SK-N-SH treated with all-trans-retinoic acid at 6 μM for 48 hours (cell line): ENCODE measurements at regions not wholly inside any gene's neighbourhood (a gene's known extent, or its start where the extent isn't known, plus 50 kb on each side); places are given as distances from the start of the nearest gene placed in this dataset.

ENCODE experiments used
- ATAC-seq: fragments of 200-7000 bp; cut with Tn5 transposase; 3 replicates; pipeline ENCODE4 v1.9.1; 2020; ENCODE audit warnings: mild to moderate bottlenecking, moderate library complexity
- ARNTL ChIP-seq: fragments of 450-650 bp; formaldehyde crosslinking; IDR thresholded peaks from 2 replicates; pipeline ENCODE4 v1.5.0; 2020; ENCODE audit warnings: low read depth, mild to moderate bottlenecking, moderate library complexity, borderline replicate concordance
- BACH2 ChIP-seq: fragments of 250-450 bp; sonication (Bioruptor Pico); IDR thresholded peaks from 2 replicates; pipeline ENCODE4 v1.9.0; 2021; ENCODE audit warnings: mild to moderate bottlenecking, borderline replicate concordance
- CREB5 ChIP-seq: fragments of 250-450 bp; sonication (Bioruptor Pico); IDR thresholded peaks from 2 replicates; pipeline ENCODE4 v1.5.1; 2020; ENCODE audit warnings: low read depth, mild to moderate bottlenecking, moderate library complexity
- CSDC2 ChIP-seq: fragments of 250-450 bp; sonication (Bioruptor Pico); IDR thresholded peaks from 2 replicates; pipeline ENCODE4 v1.5.0; 2020; ENCODE audit warnings: mild to moderate bottlenecking, moderate library complexity
- CSRNP3 ChIP-seq: fragments of 250-450 bp; sonication (Bioruptor Pico); IDR thresholded peaks from 2 replicates; pipeline ENCODE4 v1.5.1; 2021; ENCODE audit warnings: mild to moderate bottlenecking, moderate library complexity
- ESRRG ChIP-seq: fragments of 250-450 bp; sonication (Bioruptor Pico); IDR thresholded peaks from 2 replicates; pipeline ENCODE4 v1.6.1; 2021; ENCODE audit warnings: mild to moderate bottlenecking
- GLIS3 ChIP-seq: fragments of 250-450 bp; sonication (Bioruptor Pico); IDR thresholded peaks from 2 replicates; pipeline ENCODE4 v1.5.0; 2020; ENCODE audit warnings: mild to moderate bottlenecking, moderate library complexity
- ISL1 ChIP-seq: fragments of 250-450 bp; sonication (Bioruptor Pico); IDR thresholded peaks from 2 replicates; pipeline ENCODE4 v2.1.2; 2022; ENCODE audit warnings: mild to moderate bottlenecking, moderate library complexity
- OSR1 ChIP-seq: fragments of 250-450 bp; sonication (Bioruptor Pico); IDR thresholded peaks from 2 replicates; pipeline ENCODE4 v1.8.0; 2022; ENCODE audit warnings: moderate library complexity, mild to moderate bottlenecking, inconsistent platforms
- PATZ1 ChIP-seq: fragments of 250-450 bp; sonication (Bioruptor Pico); IDR thresholded peaks from 2 replicates; pipeline ENCODE4 v1.8.0; 2020; ENCODE audit warnings: mild to moderate bottlenecking, moderate library complexity, borderline replicate concordance
- POU6F1 ChIP-seq: fragments of 250-450 bp; sonication (Bioruptor Pico); IDR thresholded peaks from 2 replicates; pipeline ENCODE4 v1.8.0; 2021; ENCODE audit warnings: low read depth, mild to moderate bottlenecking, moderate library complexity, borderline replicate concordance
- PPARA ChIP-seq: fragments of 250-450 bp; sonication (Bioruptor Pico); IDR thresholded peaks from 2 replicates; pipeline ENCODE4 v1.5.0; 2020; ENCODE audit warnings: mild to moderate bottlenecking, borderline replicate concordance
- RARB ChIP-seq: fragments of 250-450 bp; sonication (Bioruptor Pico); IDR thresholded peaks from 2 replicates; pipeline ENCODE4 v1.8.0; 2021; ENCODE audit warnings: mild to moderate bottlenecking, moderate library complexity
- SNAI2 ChIP-seq: fragments of 250-450 bp; sonication (Bioruptor Pico); IDR thresholded peaks from 2 replicates; pipeline ENCODE4 v1.5.0; 2020; ENCODE audit warnings: mild to moderate bottlenecking, moderate library complexity
- TCF4 ChIP-seq: fragments of 250-450 bp; sonication (Bioruptor Pico); IDR thresholded peaks from 2 replicates; pipeline ENCODE4 v1.8.0; 2021; ENCODE audit warnings: mild to moderate bottlenecking, moderate library complexity, borderline replicate concordance
- TOX ChIP-seq: fragments of 250-450 bp; sonication (Bioruptor Pico); IDR thresholded peaks from 2 replicates; pipeline ENCODE4 v1.8.0; 2021; ENCODE audit warnings: mild to moderate bottlenecking, moderate library complexity, borderline replicate concordance
- TSHZ2 ChIP-seq: fragments of 250-450 bp; sonication (Bioruptor Pico); IDR thresholded peaks from 2 replicates; pipeline ENCODE4 v1.5.0; 2020; ENCODE audit warnings: mild to moderate bottlenecking, moderate library complexity
- ZC3H10 ChIP-seq: fragments of 250-450 bp; sonication (Bioruptor Pico); IDR thresholded peaks from 2 replicates; pipeline ENCODE4 v1.5.1; 2021; ENCODE audit warnings: mild to moderate bottlenecking, moderate library complexity
- ZFP3 ChIP-seq: fragments of 250-450 bp; sonication (Bioruptor Pico); IDR thresholded peaks from 2 replicates; pipeline ENCODE4 v1.5.0; 2020; ENCODE audit warnings: mild to moderate bottlenecking, moderate library complexity
- ZFP30 ChIP-seq: fragments of 450-650 bp; formaldehyde crosslinking; IDR thresholded peaks from 2 replicates; pipeline ENCODE4 v1.5.0; 2022; ENCODE audit warnings: mild to moderate bottlenecking, moderate library complexity
- ZNF70 ChIP-seq: fragments of 450-650 bp; formaldehyde crosslinking; IDR thresholded peaks from 2 replicates; pipeline ENCODE4 v1.5.0; 2020; ENCODE audit warnings: mild to moderate bottlenecking, moderate library complexity
- ZNF8 ChIP-seq: fragments of 450-650 bp; formaldehyde crosslinking; IDR thresholded peaks from 2 replicates; pipeline ENCODE4 v1.5.0; 2020; ENCODE audit warnings: mild to moderate bottlenecking, moderate library complexity

- TF ChIP-seq CSDC2 (CRISPR knock-in tag) (no peak), ZFP3 (no peak), ZNF8 (CRISPR knock-in tag) (no peak), ZFP30 (CRISPR knock-in tag) (no peak), SNAI2 (CRISPR knock-in tag) (no peak)
- ATAC-seq = no peak
Measured at GRCh38 chr6:90993770-90994169, 406.9 kb upstream of the MAP3K7 start.

- TF ChIP-seq TOX (CRISPR knock-in tag) (no peak), CREB5 (no peak), BACH2 (CRISPR knock-in tag) (no peak), PPARA (CRISPR knock-in tag) (no peak)
- TF ChIP-seq, all 23 proteins: peak for 0
- ATAC-seq = no peak
Measured at GRCh38 chr6:90989763-90990162, 402.9 kb upstream of the MAP3K7 start.

- no peak for TF ChIP-seq ISL1 (CRISPR knock-in tag)
- ATAC-seq = no peak
Measured at GRCh38 chr6:90984066-90984465, 397.2 kb upstream of the MAP3K7 start.

GRCh38 chr6:90983462-90983861 is 396.6 kb upstream of the MAP3K7 start:
- no peak for TF ChIP-seq ARNTL (CRISPR knock-in tag)
- no peak for TF ChIP-seq RARB (CRISPR knock-in tag)
- TF ChIP-seq CREB5 = no peak
- TF ChIP-seq PPARA (CRISPR knock-in tag) = no peak
- no peak for TF ChIP-seq TOX (CRISPR knock-in tag)
- no peak for TF ChIP-seq GLIS3
- TF ChIP-seq ZNF70 (CRISPR knock-in tag) = no peak
- TF ChIP-seq ESRRG (CRISPR knock-in tag) = no peak
- TF ChIP-seq CSRNP3 (CRISPR knock-in tag) = no peak
- TF ChIP-seq TSHZ2 = no peak
- TF ChIP-seq TCF4 (CRISPR knock-in tag) = no peak
- TF ChIP-seq CSDC2 (CRISPR knock-in tag) = no peak
- no peak for ATAC-seq

- no peak for ATAC-seq
- TF ChIP-seq ESRRG (CRISPR knock-in tag) (no peak), ZNF70 (CRISPR knock-in tag) (no peak), BACH2 (CRISPR knock-in tag) (no peak), SNAI2 (CRISPR knock-in tag) (no peak), PATZ1 (no peak), ZFP30 (CRISPR knock-in tag) (no peak), ARNTL (CRISPR knock-in tag) (no peak), ZC3H10 (CRISPR knock-in tag) (no peak), OSR1 (no peak), ZFP3 (no peak), RARB (CRISPR knock-in tag) (no peak), POU6F1 (no peak), GLIS3 (no peak), CREB5 (no peak)
Measured at GRCh38 chr6:90982581-90982980, 395.7 kb upstream of the MAP3K7 start.
